GM18511 (cell line): ENCODE measurements at regions not wholly inside any gene's neighbourhood (a gene's known extent, or its start where the extent isn't known, plus 50 kb on each side); places are given as distances from the start of the nearest gene placed in this dataset.
"Not testable (repeated sequence)": the region's sequence is repeated elsewhere in the genome, so short reads cannot be mapped to it uniquely, and the experiment has no call there.

ENCODE experiments used
- ATAC-seq: cut with Tn5 transposase; IDR thresholded peaks from one replicate; pipeline ENCODE4 v1.9.1; 2021; ENCODE audit warnings: mild to moderate bottlenecking, moderate library complexity; ENCODE audit not compliant: unreplicated experiment

GRCh38 chr4:42282081-42282901 lies 115.0 kb upstream of the SHISA3 start:
- ATAC-seq = peak; percentile 85

GRCh38 chr4:42284030-42284429 lies 113.3 kb upstream of the SHISA3 start:
- no peak for ATAC-seq

GRCh38 chr4:42288876-42289275 lies 108.4 kb upstream of the SHISA3 start:
- ATAC-seq = not testable (repeated sequence)

GRCh38 chr4:42292192-42292591 lies 105.1 kb upstream of the SHISA3 start:
- ATAC-seq = not testable (repeated sequence)

GRCh38 chr4:42293967-42294813 lies 103.1 kb upstream of the SHISA3 start:
- no peak for ATAC-seq

- ATAC-seq = peak; percentile 59
Observed at GRCh38 chr4:42296196-42296595, 101.1 kb upstream of the SHISA3 start.

- ATAC-seq = no peak
Observed at GRCh38 chr4:42302348-42302747, 94.9 kb upstream of the SHISA3 start.

GRCh38 chr4:42306221-42307109 lies 90.8 kb upstream of the SHISA3 start:
- ATAC-seq = no peak

GRCh38 chr4:42308247-42308646 lies 89.0 kb upstream of the SHISA3 start:
- no peak for ATAC-seq

GRCh38 chr4:42309361-42310260 lies 87.7 kb upstream of the SHISA3 start:
- no peak for ATAC-seq

- no peak for ATAC-seq
Observed at GRCh38 chr4:42310358-42310757, 86.9 kb upstream of the SHISA3 start.

GRCh38 chr4:42310806-42311205 lies 86.5 kb upstream of the SHISA3 start:
- no peak for ATAC-seq

- ATAC-seq = no peak
Observed at GRCh38 chr4:42311591-42311990, 85.7 kb upstream of the SHISA3 start.

GRCh38 chr4:42313420-42313819 lies 83.9 kb upstream of the SHISA3 start:
- not testable (repeated sequence) for ATAC-seq

- ATAC-seq = no peak
Observed at GRCh38 chr4:42313872-42314271, 83.4 kb upstream of the SHISA3 start.

- no peak for ATAC-seq
Observed at GRCh38 chr4:42315231-42315630, 82.1 kb upstream of the SHISA3 start.

GRCh38 chr4:42320822-42321388 lies 76.4 kb upstream of the SHISA3 start:
- peak; percentile 65 for ATAC-seq

GRCh38 chr4:42326040-42326439 lies 71.2 kb upstream of the SHISA3 start:
- ATAC-seq = no peak

GRCh38 chr4:42326524-42326923 lies 70.8 kb upstream of the SHISA3 start:
- no peak for ATAC-seq

GRCh38 chr4:42327323-42327722 lies 70.0 kb upstream of the SHISA3 start:
- ATAC-seq = no peak
